ENCODE measurements at regions not wholly inside any gene's neighbourhood (a gene's known extent, or its start where the extent isn't known, plus 50 kb on each side); places are given as distances from the start of the nearest gene placed in this dataset.

DNA sequence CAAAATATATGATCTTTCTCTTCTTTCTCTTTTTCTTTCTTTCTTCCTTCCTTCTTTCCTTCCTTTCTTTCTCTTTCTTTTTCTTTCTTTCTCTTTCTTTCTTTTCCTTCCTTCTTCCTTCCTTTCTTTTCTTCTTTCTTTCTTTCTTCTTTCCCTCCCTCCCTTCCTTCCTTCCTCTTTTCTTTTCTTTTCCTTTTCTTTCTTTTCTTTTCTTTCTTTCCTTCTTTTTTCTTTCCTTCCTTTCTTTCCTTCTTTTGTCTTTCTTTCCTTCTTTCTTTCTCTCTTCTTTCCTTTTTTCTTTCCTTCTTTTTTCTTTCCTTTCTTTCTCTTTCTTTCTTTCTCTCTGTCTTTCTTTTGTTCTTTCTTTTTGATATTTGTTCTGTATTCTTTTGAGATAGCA is 1356.0 kb upstream of the SEL1L start:
- TF ChIP-seq, protein P1, sequence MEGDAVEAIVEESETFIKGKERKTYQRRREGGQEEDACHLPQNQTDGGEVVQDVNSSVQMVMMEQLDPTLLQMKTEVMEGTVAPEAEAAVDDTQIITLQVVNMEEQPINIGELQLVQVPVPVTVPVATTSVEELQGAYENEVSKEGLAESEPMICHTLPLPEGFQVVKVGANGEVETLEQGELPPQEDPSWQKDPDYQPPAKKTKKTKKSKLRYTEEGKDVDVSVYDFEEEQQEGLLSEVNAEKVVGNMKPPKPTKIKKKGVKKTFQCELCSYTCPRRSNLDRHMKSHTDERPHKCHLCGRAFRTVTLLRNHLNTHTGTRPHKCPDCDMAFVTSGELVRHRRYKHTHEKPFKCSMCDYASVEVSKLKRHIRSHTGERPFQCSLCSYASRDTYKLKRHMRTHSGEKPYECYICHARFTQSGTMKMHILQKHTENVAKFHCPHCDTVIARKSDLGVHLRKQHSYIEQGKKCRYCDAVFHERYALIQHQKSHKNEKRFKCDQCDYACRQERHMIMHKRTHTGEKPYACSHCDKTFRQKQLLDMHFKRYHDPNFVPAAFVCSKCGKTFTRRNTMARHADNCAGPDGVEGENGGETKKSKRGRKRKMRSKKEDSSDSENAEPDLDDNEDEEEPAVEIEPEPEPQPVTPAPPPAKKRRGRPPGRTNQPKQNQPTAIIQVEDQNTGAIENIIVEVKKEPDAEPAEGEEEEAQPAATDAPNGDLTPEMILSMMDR (IDR thresholded peaks at IDR 0.05; ENCODE audit: extremely low read depth in 1 of 2, insufficient read depth in 1 of 2, low read depth in 1 of 2, low read length in 2 of 2): no peak
- TF ChIP-seq EZH2 (IDR thresholded peaks at IDR 0.05; ENCODE audit: borderline replicate concordance, low read depth, low read length, severe bottlenecking) (no peak), POLR2A (IDR thresholded peaks at IDR 0.05; ENCODE audit: low read depth, low read length) (no peak), POLR2AphosphoS5 (IDR thresholded peaks at IDR 0.05; ENCODE audit: insufficient read depth, low read depth, low read length) (no peak), MAX (IDR thresholded peaks at IDR 0.05; ENCODE audit: insufficient read depth, insufficient read length) (no peak)
